ENCODE measurements at regions not wholly inside any gene's neighbourhood (a gene's known extent, or its start where the extent isn't known, plus 50 kb on each side); places are given as distances from the start of the nearest gene placed in this dataset.

- no peaks in the 10 kb centered on the region for H3K9me2 ChIP-seq (replicated peaks; ENCODE audit: control insufficient read depth, low read length)
Observed at GRCh38 chr18:77342736-77343135, 93.1 kb downstream of the GALR1 start.

GRCh38 chr18:77343846-77344510 is 94.3 kb downstream of the GALR1 start:
- H3K27me3 ChIP-seq (ENCODE audit: control insufficient read depth, low read length): no peaks in the 10 kb centered on the region
- H3K9me2 ChIP-seq (replicated peaks; ENCODE audit: control insufficient read depth, low read length): no peaks in the 10 kb centered on the region
- H4K20me1 ChIP-seq (ENCODE audit: control insufficient read depth, insufficient read depth, low read depth, low read length): no peaks in the 10 kb centered on the region
- TF ChIP-seq EZH2phosphoT487 (IDR thresholded peaks at IDR 0.05; ENCODE audit: borderline replicate concordance, low read length) (no peak), CTCF (IDR thresholded peaks at IDR 0.05; ENCODE audit: low read depth, low read length, poor library complexity, severe bottlenecking) (no peak)
- H3K4me2 ChIP-seq (ENCODE audit: low read length): no peak overlapping the region
- no peaks in the 10 kb centered on the region for H3K4me1 ChIP-seq (ENCODE audit: control insufficient read depth, low read length)
- no peaks in the 10 kb centered on the region for H3F3A ChIP-seq (ENCODE audit: control insufficient read depth, insufficient read depth)
- no peak overlapping the region for H3K4me3 ChIP-seq (ENCODE audit: low read length)
- no peaks in the 10 kb centered on the region for H3K36me3 ChIP-seq (ENCODE audit: control insufficient read depth, low read length)
- no peaks in the 10 kb centered on the region for H3K79me2 ChIP-seq (ENCODE audit: control insufficient read depth, low read length)
- no peaks in the 10 kb centered on the region for H3K9me3 ChIP-seq (ENCODE audit: control insufficient read depth, insufficient read depth, low read length)
- H3K27ac ChIP-seq (ENCODE audit: low read depth, low read length): no peak overlapping the region

More at GRCh38 chr18:77342736-77343135, 93.1 kb downstream of the GALR1 start:
- Histone ChIP-seq H3K79me2 (ENCODE audit: control insufficient read depth, low read length) (no peaks in the 10 kb centered on the region), H3K9me3 (ENCODE audit: control insufficient read depth, insufficient read depth, low read length) (no peaks in the 10 kb centered on the region), H3K27me3 (ENCODE audit: control insufficient read depth, low read length) (no peaks in the 10 kb centered on the region), H3F3A (ENCODE audit: control insufficient read depth, insufficient read depth) (no peaks in the 10 kb centered on the region), H3K36me3 (ENCODE audit: control insufficient read depth, low read length) (no peaks in the 10 kb centered on the region), H3K27ac (ENCODE audit: low read depth, low read length) (no peak overlapping the region), H4K20me1 (ENCODE audit: control insufficient read depth, insufficient read depth, low read depth, low read length) (no peaks in the 10 kb centered on the region), H3K4me3 (ENCODE audit: low read length) (no peak overlapping the region), H3K4me2 (ENCODE audit: low read length) (no peak overlapping the region), H3K4me1 (ENCODE audit: control insufficient read depth, low read length) (no peaks in the 10 kb centered on the region)
- TF ChIP-seq EZH2phosphoT487 (IDR thresholded peaks at IDR 0.05; ENCODE audit: borderline replicate concordance, low read length) (no peak), CTCF (IDR thresholded peaks at IDR 0.05; ENCODE audit: low read depth, low read length, poor library complexity, severe bottlenecking) (no peak)

- no peaks in the 10 kb centered on the region for H3K4me1 ChIP-seq (ENCODE audit: control insufficient read depth, low read length)
- H3K36me3 ChIP-seq (ENCODE audit: control insufficient read depth, low read length): no peaks in the 10 kb centered on the region
- no peaks in the 10 kb centered on the region for H3F3A ChIP-seq (ENCODE audit: control insufficient read depth, insufficient read depth)
- H3K79me2 ChIP-seq (ENCODE audit: control insufficient read depth, low read length): no peaks in the 10 kb centered on the region
- H3K9me3 ChIP-seq (ENCODE audit: control insufficient read depth, insufficient read depth, low read length): no peaks in the 10 kb centered on the region
- no peaks in the 10 kb centered on the region for H3K27me3 ChIP-seq (ENCODE audit: control insufficient read depth, low read length)
- TF ChIP-seq CTCF (IDR thresholded peaks at IDR 0.05; ENCODE audit: low read depth, low read length, poor library complexity, severe bottlenecking): no peak
- no peak for TF ChIP-seq EZH2phosphoT487 (IDR thresholded peaks at IDR 0.05; ENCODE audit: borderline replicate concordance, low read length)
- no peaks in the 10 kb centered on the region for H4K20me1 ChIP-seq (ENCODE audit: control insufficient read depth, insufficient read depth, low read depth, low read length)
- no peak overlapping the region for H3K27ac ChIP-seq (ENCODE audit: low read depth, low read length)
- H3K4me2 ChIP-seq (ENCODE audit: low read length): no peak overlapping the region
- H3K4me3 ChIP-seq (ENCODE audit: low read length): no peak overlapping the region
- no peaks in the 10 kb centered on the region for H3K9me2 ChIP-seq (replicated peaks; ENCODE audit: control insufficient read depth, low read length)
Observed at GRCh38 chr18:77344786-77345500, 95.3 kb downstream of the GALR1 start.
